HEK293T (cell line): ENCODE measurements at regions not wholly inside any gene's neighbourhood (a gene's known extent, or its start where the extent isn't known, plus 50 kb on each side); places are given as distances from the start of the nearest gene placed in this dataset.

Source experiments
- CTCF ChIA-PET: fragments of 350-600 bp; formaldehyde crosslinking; extraction: SDS; loops from one replicate; lab custom pipeline; 2021; ENCODE audit warnings: antibody characterized with exemption, inconsistent platforms; lab: Yijun Ruan, JAX
- POLR2A ChIA-PET: fragments of 350-600 bp; formaldehyde crosslinking; extraction: SDS; loops from one replicate; lab custom pipeline; 2020; ENCODE audit warnings: antibody characterized with exemption, inconsistent platforms; lab: Yijun Ruan, JAX
- DNase-seq: peaks from one replicate; pipeline ENCODE4 v3.0.0; 2012; ENCODE audit warnings: mixed read lengths; ENCODE audit errors: extremely low spot score
- ARNT ChIP-seq: fragments of 450-650 bp; IDR thresholded peaks from 2 replicates; pipeline ENCODE4 v1.6.1; 2017; ENCODE audit warnings: mild to moderate bottlenecking
- BHLHE40 ChIP-seq: fragments of 450-650 bp; IDR thresholded peaks from 2 replicates; pipeline ENCODE4 v1.6.1; 2016; ENCODE audit warnings: mild to moderate bottlenecking, moderate library complexity, borderline replicate concordance
- CTBP1 ChIP-seq: fragments of 450-650 bp; IDR thresholded peaks from 2 replicates; pipeline ENCODE4 v1.6.1; 2016; ENCODE audit warnings: borderline replicate concordance
- ELF4 ChIP-seq: fragments of 450-650 bp; IDR thresholded peaks from 2 replicates; pipeline ENCODE4 v1.6.1; 2017; ENCODE audit warnings: antibody characterized with exemption
- FOXA1 ChIP-seq: fragments of 450-650 bp; IDR thresholded peaks from 2 replicates; pipeline ENCODE4 v1.6.1; 2016; ENCODE audit warnings: mild to moderate bottlenecking
- FOXK2 ChIP-seq: fragments of 450-650 bp; IDR thresholded peaks from 2 replicates; pipeline ENCODE4 v1.6.1; 2016; ENCODE audit warnings: mild to moderate bottlenecking
- FOXM1 ChIP-seq: fragments of 450-650 bp; IDR thresholded peaks from 2 replicates; pipeline ENCODE4 v1.6.1; 2017; ENCODE audit warnings: mild to moderate bottlenecking, borderline replicate concordance
- HDGF ChIP-seq: fragments of 450-650 bp; IDR thresholded peaks from 2 replicates; pipeline ENCODE4 v1.6.1; 2017; ENCODE audit warnings: antibody characterized with exemption, borderline replicate concordance
- L3MBTL2 ChIP-seq: fragments of 450-650 bp; conservative IDR thresholded peaks from 2 replicates; pipeline ENCODE4 v1.6.1; 2016; ENCODE audit warnings: mild to moderate bottlenecking
- LEF1 ChIP-seq: fragments of 450-650 bp; IDR thresholded peaks from 2 replicates; pipeline ENCODE4 v1.6.1; 2017; ENCODE audit warnings: mild to moderate bottlenecking, borderline replicate concordance
- NFRKB ChIP-seq: fragments of 450-650 bp; IDR thresholded peaks from 2 replicates; pipeline ENCODE4 v1.6.1; 2016; ENCODE audit warnings: mild to moderate bottlenecking, moderate library complexity
- PKNOX1 ChIP-seq: fragments of 450-650 bp; IDR thresholded peaks from 2 replicates; pipeline ENCODE4 v1.6.1; 2016
- SP1 ChIP-seq: fragments of 450-650 bp; IDR thresholded peaks from 2 replicates; pipeline ENCODE4 v1.6.1; 2017
- SUZ12 ChIP-seq: fragments of 450-650 bp; IDR thresholded peaks from 2 replicates; pipeline ENCODE4 v1.6.1; 2016; ENCODE audit warnings: mild to moderate bottlenecking
- TARDBP ChIP-seq: fragments of 450-650 bp; IDR thresholded peaks from 2 replicates; pipeline ENCODE4 v1.6.1; 2016
- ZNF384 ChIP-seq: fragments of 450-650 bp; IDR thresholded peaks from 2 replicates; pipeline ENCODE4 v1.6.1; 2016

- ChIA-PET POLR2A (no interaction called here), CTCF (no interaction called here)
- no peak for TF ChIP-seq FOXA1
- TF ChIP-seq TARDBP: no peak
- no peak for TF ChIP-seq FOXK2
- TF ChIP-seq LEF1: no peak
- TF ChIP-seq PKNOX1: no peak
- TF ChIP-seq HDGF: no peak
- TF ChIP-seq ARNT: no peak
- TF ChIP-seq ZNF384: no peak
- TF ChIP-seq SUZ12: no peak
- no peak for TF ChIP-seq L3MBTL2
- DNase-seq: no peak
Measured at GRCh38 chr1:79981481-79981880, 975.0 kb upstream of the ADGRL4 start.

GRCh38 chr1:79979346-79979745, 972.8 kb upstream of the ADGRL4 start:
- DNase-seq: no peak
- CTCF ChIA-PET: no interaction called here
- POLR2A ChIA-PET: no interaction called here
- no peak for TF ChIP-seq NFRKB

GRCh38 chr1:79976287-79976686, 969.8 kb upstream of the ADGRL4 start:
- POLR2A ChIA-PET: no interaction called here
- DNase-seq: no peak
- CTCF ChIA-PET: no interaction called here
- TF ChIP-seq SUZ12: no peak
- TF ChIP-seq ZNF384: no peak
- no peak for TF ChIP-seq ARNT
- TF ChIP-seq TARDBP: no peak
- TF ChIP-seq L3MBTL2: no peak
- TF ChIP-seq FOXM1: no peak
- TF ChIP-seq FOXK2: no peak
- no peak for TF ChIP-seq CTBP1
- no peak for TF ChIP-seq PKNOX1
- TF ChIP-seq SP1: no peak
- no peak for TF ChIP-seq LEF1
- TF ChIP-seq FOXA1: no peak
- no peak for TF ChIP-seq ELF4
- TF ChIP-seq BHLHE40: no peak
- no peak for TF ChIP-seq HDGF
- no peak for TF ChIP-seq NFRKB

- POLR2A ChIA-PET: no interaction called here
- CTCF ChIA-PET: no interaction called here
- DNase-seq: no peak
- TF ChIP-seq ELF4 (no peak), CTBP1 (no peak), FOXM1 (no peak), LEF1 (no peak), BHLHE40 (no peak), TARDBP (no peak), FOXA1 (no peak), FOXK2 (no peak), NFRKB (no peak), ARNT (no peak), HDGF (no peak), SP1 (no peak), PKNOX1 (no peak), SUZ12 (no peak)
Measured at GRCh38 chr1:79974659-79975058, 968.1 kb upstream of the ADGRL4 start.

GRCh38 chr1:79969886-79970285, 963.4 kb upstream of the ADGRL4 start:
- POLR2A ChIA-PET: no interaction called here
- TF ChIP-seq TARDBP (no peak), LEF1 (no peak)
- DNase-seq: no peak
- CTCF ChIA-PET: no interaction called here

GRCh38 chr1:79966438-79966837, 959.9 kb upstream of the ADGRL4 start:
- ChIA-PET CTCF (no interaction called here), POLR2A (no interaction called here)
- no peak for DNase-seq
- no peak for TF ChIP-seq L3MBTL2
- no peak for TF ChIP-seq ELF4
- no peak for TF ChIP-seq SUZ12
- TF ChIP-seq FOXA1: no peak
- no peak for TF ChIP-seq PKNOX1
- no peak for TF ChIP-seq SP1
- TF ChIP-seq LEF1: no peak
- TF ChIP-seq TARDBP: no peak
- TF ChIP-seq ARNT: no peak
- no peak for TF ChIP-seq FOXK2
- no peak for TF ChIP-seq FOXM1
- TF ChIP-seq CTBP1: no peak
- TF ChIP-seq BHLHE40: no peak
- TF ChIP-seq HDGF: no peak
